ENCODE measurements at regions not wholly inside any gene's neighbourhood (a gene's known extent, or its start where the extent isn't known, plus 50 kb on each side); places are given as distances from the start of the nearest gene placed in this dataset.

- TF ChIP-seq YY1 (IDR thresholded peaks at IDR 0.05; ENCODE audit: insufficient read depth, insufficient read length) (no peak), SUZ12 (IDR thresholded peaks at IDR 0.05; ENCODE audit: extremely low read depth, insufficient read depth, insufficient read length) (no peak)
These were observed 88.3 kb upstream of the PRR23C start for GRCh38 chr3:139132976-139133375.
